NCI-H2171 treated with DMSO at 0.1 percent for 48 hours (cell line): ENCODE measurements at regions not wholly inside any gene's neighbourhood (a gene's known extent, or its start where the extent isn't known, plus 50 kb on each side); places are given as distances from the start of the nearest gene placed in this dataset.
"Not testable (repeated sequence)": the region's sequence is repeated elsewhere in the genome, so short reads cannot be mapped to it uniquely, and the experiment has no call there.

Experiments
- DNase-seq: peaks from one replicate; lab custom pipeline; 2025; lab: John Stamatoyannopoulos, UW

- DNase-seq: no peak
These were observed 712.0 kb downstream of the TFAP2A start for GRCh38 chr6:9702914-9703313.

GRCh38 chr6:9699888-9700287, 715.0 kb downstream of the TFAP2A start:
- DNase-seq: peak; percentile 26

GRCh38 chr6:9697263-9697931, 717.5 kb downstream of the TFAP2A start:
- DNase-seq: no peak

- no peak for DNase-seq
These were observed 724.5 kb downstream of the TFAP2A start for GRCh38 chr6:9690388-9690787.

- not testable (repeated sequence) for DNase-seq
These were observed 734.1 kb downstream of the TFAP2A start for GRCh38 chr6:9680727-9681126.

- no peak for DNase-seq
These were observed 739.8 kb downstream of the TFAP2A start for GRCh38 chr6:9675122-9675521.

GRCh38 chr6:9659848-9660247, 755.0 kb downstream of the TFAP2A start:
- no peak for DNase-seq

GRCh38 chr6:9657994-9658393, 756.9 kb downstream of the TFAP2A start:
- DNase-seq: no peak

- DNase-seq: no peak
These were observed 767.3 kb downstream of the TFAP2A start for GRCh38 chr6:9647599-9647998.

- no peak for DNase-seq
These were observed 767.8 kb downstream of the TFAP2A start for GRCh38 chr6:9647071-9647445.

GRCh38 chr6:9646342-9647070, 768.4 kb downstream of the TFAP2A start:
- no peak for DNase-seq

GRCh38 chr6:9638861-9639260, 776.0 kb downstream of the TFAP2A start:
- no peak for DNase-seq

GRCh38 chr6:9634776-9635175, 780.1 kb downstream of the TFAP2A start:
- no peak for DNase-seq

GRCh38 chr6:9632026-9632425, 782.8 kb downstream of the TFAP2A start:
- no peak for DNase-seq

- DNase-seq: no peak
These were observed 786.1 kb downstream of the TFAP2A start for GRCh38 chr6:9628819-9629218.

- no peak for DNase-seq
These were observed 787.0 kb downstream of the TFAP2A start for GRCh38 chr6:9627916-9628315.

- DNase-seq: no peak
These were observed 790.9 kb downstream of the TFAP2A start for GRCh38 chr6:9623985-9624384.

- no peak for DNase-seq
These were observed 791.5 kb downstream of the TFAP2A start for GRCh38 chr6:9623228-9623832.

- DNase-seq: no peak
These were observed 793.6 kb downstream of the TFAP2A start for GRCh38 chr6:9621276-9621675.

- no peak for DNase-seq
These were observed 794.2 kb downstream of the TFAP2A start for GRCh38 chr6:9620687-9621086.

- no peak for DNase-seq
These were observed 794.6 kb downstream of the TFAP2A start for GRCh38 chr6:9620263-9620662.

- no peak for DNase-seq
These were observed 800.1 kb downstream of the TFAP2A start for GRCh38 chr6:9614778-9615177.

GRCh38 chr6:9612489-9612888, 802.4 kb downstream of the TFAP2A start:
- no peak for DNase-seq
